Vagina (tissue), 2 donors: ENCODE measurements at regions not wholly inside any gene's neighbourhood (a gene's known extent, or its start where the extent isn't known, plus 50 kb on each side); places are given as distances from the start of the nearest gene placed in this dataset.

Source experiments
- POLR2A ChIP-seq, 2 donors: fragments of 450-650 bp; IDR thresholded peaks; one replicate each; pipeline ENCODE4 v1.6.1; 2017; ENCODE audit warnings: antibody characterized with exemption in 2 of 2, mild to moderate bottlenecking in 2 of 2, moderate library complexity in 2 of 2
- POLR2AphosphoS5 ChIP-seq, 2 donors: sonication (generic); formaldehyde crosslinking; IDR thresholded peaks; one replicate each; pipeline ENCODE4 v1.9.0; 2017; ENCODE audit warnings: antibody characterized with exemption in 2 of 2, mild to moderate bottlenecking in 2 of 2, low read depth in 1 of 2; ENCODE audit not compliant: insufficient read depth in 1 of 2
- TF ChIP-seq, protein P1 (sequence below), 3 experiments: fragments of 450-650 bp in 2 of 3; fragments of 200-600 bp in 1 of 3; sonication (generic) in 1 of 3; IDR thresholded peaks; one replicate each; pipeline ENCODE4 v1.5.1; 2017 to 2019; ENCODE audit warnings: antibody characterized with exemption in 3 of 3, mild to moderate bottlenecking in 2 of 3, moderate library complexity in 2 of 3

DNA sequence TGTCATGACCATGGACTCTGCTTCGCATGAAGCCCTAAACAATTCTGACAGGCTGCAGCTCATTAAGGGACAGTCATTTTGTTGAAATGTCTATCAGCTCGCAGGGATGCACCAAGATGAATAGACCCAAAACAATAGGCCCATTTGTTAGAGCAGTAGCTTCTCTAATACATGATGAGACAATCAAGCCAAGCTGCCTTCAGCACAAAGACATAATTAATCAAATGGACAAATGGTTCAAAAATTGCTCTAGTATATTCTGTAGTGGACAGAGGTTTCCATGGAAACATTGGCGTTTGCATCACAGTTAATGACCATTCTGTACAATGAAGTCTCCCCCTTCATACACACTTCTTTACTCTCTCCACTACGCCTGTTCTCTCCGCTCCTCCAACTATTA, 274.6 kb downstream of the ANXA1 start:
- no peak for TF ChIP-seq POLR2A (IDR thresholded peaks at IDR 0.05)
- TF ChIP-seq POLR2AphosphoS5 (IDR thresholded peaks at IDR 0.05; ENCODE audit: insufficient read depth in 1 of 2, low read depth in 1 of 2) = no peak
- TF ChIP-seq, protein P1, sequence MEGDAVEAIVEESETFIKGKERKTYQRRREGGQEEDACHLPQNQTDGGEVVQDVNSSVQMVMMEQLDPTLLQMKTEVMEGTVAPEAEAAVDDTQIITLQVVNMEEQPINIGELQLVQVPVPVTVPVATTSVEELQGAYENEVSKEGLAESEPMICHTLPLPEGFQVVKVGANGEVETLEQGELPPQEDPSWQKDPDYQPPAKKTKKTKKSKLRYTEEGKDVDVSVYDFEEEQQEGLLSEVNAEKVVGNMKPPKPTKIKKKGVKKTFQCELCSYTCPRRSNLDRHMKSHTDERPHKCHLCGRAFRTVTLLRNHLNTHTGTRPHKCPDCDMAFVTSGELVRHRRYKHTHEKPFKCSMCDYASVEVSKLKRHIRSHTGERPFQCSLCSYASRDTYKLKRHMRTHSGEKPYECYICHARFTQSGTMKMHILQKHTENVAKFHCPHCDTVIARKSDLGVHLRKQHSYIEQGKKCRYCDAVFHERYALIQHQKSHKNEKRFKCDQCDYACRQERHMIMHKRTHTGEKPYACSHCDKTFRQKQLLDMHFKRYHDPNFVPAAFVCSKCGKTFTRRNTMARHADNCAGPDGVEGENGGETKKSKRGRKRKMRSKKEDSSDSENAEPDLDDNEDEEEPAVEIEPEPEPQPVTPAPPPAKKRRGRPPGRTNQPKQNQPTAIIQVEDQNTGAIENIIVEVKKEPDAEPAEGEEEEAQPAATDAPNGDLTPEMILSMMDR (IDR thresholded peaks at IDR 0.05) = no peak
